A549 (cell line): ENCODE measurements at regions not wholly inside any gene's neighbourhood (a gene's known extent, or its start where the extent isn't known, plus 50 kb on each side); places are given as distances from the start of the nearest gene placed in this dataset.

Experiments used
- CHD2 ChIP-seq: fragments of 150-350 bp; IDR thresholded peaks from 2 replicates; pipeline ENCODE4 v1.6.1; 2014; ENCODE audit warnings: low read length; ENCODE audit not compliant: partially characterized antibody
- CTCF ChIP-seq: fragments of >200 bp; sonication (Bioruptor Twin); formaldehyde crosslinking; IDR thresholded peaks from 3 replicates; pipeline ENCODE4 v1.5.1; 2016
- FOXS1 ChIP-seq: fragments of 250-450 bp; sonication (Bioruptor Pico); IDR thresholded peaks from 2 replicates; pipeline ENCODE4 v1.5.0; 2020; ENCODE audit warnings: mild to moderate bottlenecking, moderate library complexity
- POLR2A ChIP-seq: IDR thresholded peaks from 2 replicates; pipeline ENCODE4 v1.6.1; 2012; ENCODE audit warnings: mild to moderate bottlenecking, low read length

- TF ChIP-seq CHD2: no peak
- TF ChIP-seq FOXS1: no peak
- no peak for TF ChIP-seq POLR2A
- TF ChIP-seq CTCF: no peak
Measured at GRCh38 chr20:59378396-59378795, 78.0 kb downstream of the EDN3 start.
